ENCODE measurements at regions not wholly inside any gene's neighbourhood (a gene's known extent, or its start where the extent isn't known, plus 50 kb on each side); places are given as distances from the start of the nearest gene placed in this dataset.

- TF ChIP-seq ZNF518A (tag by site-specific recombination; conservative IDR thresholded peaks at IDR 0.05; ENCODE audit: low read depth) (no peak), ZNF768 (tag by site-specific recombination; IDR thresholded peaks at IDR 0.05) (no peak), TSHZ1 (tag by site-specific recombination; IDR thresholded peaks at IDR 0.05; ENCODE audit: borderline replicate concordance) (no peak), ZNF501 (tag by site-specific recombination; IDR thresholded peaks at IDR 0.05) (no peak)
Observed at GRCh38 chr12:47491516-47492305, 214.1 kb downstream of the RPAP3 start (continued).

- Histone ChIP-seq H3K36me3 (ENCODE audit: control insufficient read depth in 2 of 2, insufficient read depth in 1 of 2, low read length in 2 of 2) (no peaks in the 10 kb centered on the region), H3K27ac (ENCODE audit: extremely low read depth, low read depth, low read length) (no peak overlapping the region), H3K4me1 (ENCODE audit: control insufficient read depth, insufficient read depth, low read length) (no peaks in the 10 kb centered on the region), H3K9me3 (ENCODE audit: control insufficient read depth, insufficient read depth, low read depth, low read length) (no peaks in the 10 kb centered on the region), H3K4me3 (ENCODE audit: low read depth, low read length) (no peak overlapping the region)
- TF ChIP-seq ZNF223 (tag by site-specific recombination; IDR thresholded peaks at IDR 0.05) = no peak
- TF ChIP-seq ZNF155 (tag by site-specific recombination; IDR thresholded peaks at IDR 0.05) = no peak
- no peak for TF ChIP-seq WT1 (tag by site-specific recombination; IDR thresholded peaks at IDR 0.05)
- no peak for TF ChIP-seq ZNF211 (tag by site-specific recombination; IDR thresholded peaks at IDR 0.05; ENCODE audit: low read depth)
- no peak for TF ChIP-seq ZNF645 (tag by site-specific recombination; IDR thresholded peaks at IDR 0.05)
- TF ChIP-seq ZNF768 (tag by site-specific recombination; IDR thresholded peaks at IDR 0.05) = no peak
- no peak for TF ChIP-seq MYNN (tag by site-specific recombination; IDR thresholded peaks at IDR 0.05; ENCODE audit: borderline replicate concordance)
- TF ChIP-seq ZBTB49 (tag by site-specific recombination; IDR thresholded peaks at IDR 0.05; ENCODE audit: low read depth) = no peak
- no peak for TF ChIP-seq ZNF449 (tag by site-specific recombination; IDR thresholded peaks at IDR 0.05)
- no peak for TF ChIP-seq GLIS1 (tag by site-specific recombination; IDR thresholded peaks at IDR 0.05)
- TF ChIP-seq ZNF10 (tag by site-specific recombination; IDR thresholded peaks at IDR 0.05) = no peak
- TF ChIP-seq BCL6B (tag by site-specific recombination; IDR thresholded peaks at IDR 0.05) = no peak
- no peak for TF ChIP-seq ZNF571 (tag by site-specific recombination; IDR thresholded peaks at IDR 0.05)
- ChIA-PET POLR2A (no interaction called here), CTCF (no interaction called here)
Observed at GRCh38 chr12:47488888-47489287, 216.9 kb downstream of the RPAP3 start.
